ENCODE measurements at regions not wholly inside any gene's neighbourhood (a gene's known extent, or its start where the extent isn't known, plus 50 kb on each side); places are given as distances from the start of the nearest gene placed in this dataset.

- 52% methylated on average over 8 of the region's 8 CpGs for WGBS (ENCODE audit: insufficient coverage)
- Histone ChIP-seq H3K27ac (ENCODE audit: low read depth, low read length) (no peak overlapping the region), H3K36me3 (ENCODE audit: control insufficient read depth, insufficient read depth, low read length) (no peaks in the 10 kb centered on the region), H3K27me3 (ENCODE audit: control insufficient read depth, insufficient read depth, low read length) (no peaks in the 10 kb centered on the region), H3K9me3 (ENCODE audit: control insufficient read depth, insufficient read depth, low read length) (no peaks in the 10 kb centered on the region), H3K4me1 (ENCODE audit: control insufficient read depth, insufficient read depth, low read length) (peaks cover 7% of the 10 kb centered on the region), H3K4me3 (ENCODE audit: low read depth, low read length) (no peak overlapping the region)
- peak in 5 of 6 donors; percentile 31 to 83 (median 35) for DNase-seq (ENCODE audit: low read depth in 4 of 6, low spot score in 6 of 6)
These were observed 408.0 kb downstream of the LRATD1 start for GRCh38 chr2:15040429-15041084.

- H3K9me3 ChIP-seq (ENCODE audit: control insufficient read depth, insufficient read depth, low read length): no peaks in the 10 kb centered on the region
- H3K36me3 ChIP-seq (ENCODE audit: control insufficient read depth, insufficient read depth, low read length): no peaks in the 10 kb centered on the region
- peaks cover 7% of the 10 kb centered on the region for H3K4me1 ChIP-seq (ENCODE audit: control insufficient read depth, insufficient read depth, low read length)
- WGBS (ENCODE audit: insufficient coverage): 58% methylated on average over 3 of the region's 5 CpGs
- no peaks in the 10 kb centered on the region for H3K27me3 ChIP-seq (ENCODE audit: control insufficient read depth, insufficient read depth, low read length)
- H3K27ac ChIP-seq (ENCODE audit: low read depth, low read length): no peak overlapping the region
- no peak overlapping the region for H3K4me3 ChIP-seq (ENCODE audit: low read depth, low read length)
- DNase-seq (ENCODE audit: low read depth in 4 of 6, low spot score in 6 of 6): peak in 2 of 6 donors; percentile 35 to 41
These were observed 408.9 kb downstream of the LRATD1 start for GRCh38 chr2:15041429-15041837.

GRCh38 chr2:15042801-15043217, 410.3 kb downstream of the LRATD1 start:
- Histone ChIP-seq H3K36me3 (ENCODE audit: control insufficient read depth, insufficient read depth, low read length) (no peaks in the 10 kb centered on the region), H3K9me3 (ENCODE audit: control insufficient read depth, insufficient read depth, low read length) (no peaks in the 10 kb centered on the region), H3K27ac (ENCODE audit: low read depth, low read length) (no peak overlapping the region), H3K27me3 (ENCODE audit: control insufficient read depth, insufficient read depth, low read length) (no peaks in the 10 kb centered on the region), H3K4me3 (ENCODE audit: low read depth, low read length) (no peak overlapping the region), H3K4me1 (ENCODE audit: control insufficient read depth, insufficient read depth, low read length) (peaks cover 7% of the 10 kb centered on the region)
- WGBS (ENCODE audit: insufficient coverage): 39% methylated on average over 4 of the region's 6 CpGs
- DNase-seq (ENCODE audit: low read depth in 4 of 6, low spot score in 6 of 6): peak in 2 of 6 donors; percentile 33 to 67

GRCh38 chr2:15043336-15044058, 411.0 kb downstream of the LRATD1 start:
- no peaks in the 10 kb centered on the region for H3K36me3 ChIP-seq (ENCODE audit: control insufficient read depth, insufficient read depth, low read length)
- H3K4me3 ChIP-seq (ENCODE audit: low read depth, low read length): no peak overlapping the region
- no peak overlapping the region for H3K27ac ChIP-seq (ENCODE audit: low read depth, low read length)
- H3K27me3 ChIP-seq (ENCODE audit: control insufficient read depth, insufficient read depth, low read length): no peaks in the 10 kb centered on the region
- H3K9me3 ChIP-seq (ENCODE audit: control insufficient read depth, insufficient read depth, low read length): no peaks in the 10 kb centered on the region
- peaks cover 7% of the 10 kb centered on the region for H3K4me1 ChIP-seq (ENCODE audit: control insufficient read depth, insufficient read depth, low read length)
- no peak for DNase-seq (ENCODE audit: low read depth in 4 of 6, low spot score in 6 of 6)
- 0% methylated on average over 1 of the region's 4 CpGs for WGBS (ENCODE audit: insufficient coverage)

GRCh38 chr2:15045054-15045453, 412.5 kb downstream of the LRATD1 start:
- Histone ChIP-seq H3K36me3 (ENCODE audit: control insufficient read depth, insufficient read depth, low read length) (no peaks in the 10 kb centered on the region), H3K27me3 (ENCODE audit: control insufficient read depth, insufficient read depth, low read length) (no peaks in the 10 kb centered on the region), H3K9me3 (ENCODE audit: control insufficient read depth, insufficient read depth, low read length) (no peaks in the 10 kb centered on the region), H3K4me1 (ENCODE audit: control insufficient read depth, insufficient read depth, low read length) (peaks cover 13% of the 10 kb centered on the region), H3K4me3 (ENCODE audit: low read depth, low read length) (no peak overlapping the region), H3K27ac (ENCODE audit: low read depth, low read length) (no peak overlapping the region)
- 86% methylated on average over 4 of the region's 4 CpGs for WGBS (ENCODE audit: insufficient coverage)
- DNase-seq (ENCODE audit: low read depth in 4 of 6, low spot score in 6 of 6): no peak

GRCh38 chr2:15047184-15047583, 414.7 kb downstream of the LRATD1 start:
- WGBS (ENCODE audit: insufficient coverage): 92% methylated on average over 5 of the region's 5 CpGs
- no peaks in the 10 kb centered on the region for H3K36me3 ChIP-seq (ENCODE audit: control insufficient read depth, insufficient read depth, low read length)

GRCh38 chr2:15048000-15048399, 415.5 kb downstream of the LRATD1 start:
- DNase-seq (ENCODE audit: low read depth in 4 of 6, low spot score in 6 of 6): no peak
- Histone ChIP-seq H3K9me3 (ENCODE audit: control insufficient read depth, insufficient read depth, low read length) (no peaks in the 10 kb centered on the region), H3K27ac (ENCODE audit: low read depth, low read length) (no peak overlapping the region), H3K27me3 (ENCODE audit: control insufficient read depth, insufficient read depth, low read length) (no peaks in the 10 kb centered on the region), H3K4me3 (ENCODE audit: low read depth, low read length) (no peak overlapping the region), H3K4me1 (ENCODE audit: control insufficient read depth, insufficient read depth, low read length) (peaks cover 6% of the 10 kb centered on the region), H3K36me3 (ENCODE audit: control insufficient read depth, insufficient read depth, low read length) (no peaks in the 10 kb centered on the region)
- 75% methylated on average over 5 of the region's 6 CpGs for WGBS (ENCODE audit: insufficient coverage)

More at GRCh38 chr2:15047184-15047583, 414.7 kb downstream of the LRATD1 start:
- Histone ChIP-seq H3K4me1 (ENCODE audit: control insufficient read depth, insufficient read depth, low read length) (peaks cover 6% of the 10 kb centered on the region), H3K27me3 (ENCODE audit: control insufficient read depth, insufficient read depth, low read length) (no peaks in the 10 kb centered on the region), H3K27ac (ENCODE audit: low read depth, low read length) (no peak overlapping the region), H3K4me3 (ENCODE audit: low read depth, low read length) (no peak overlapping the region), H3K9me3 (ENCODE audit: control insufficient read depth, insufficient read depth, low read length) (no peaks in the 10 kb centered on the region)
- no peak for DNase-seq (ENCODE audit: low read depth in 4 of 6, low spot score in 6 of 6)

GRCh38 chr2:15049096-15049993, 416.8 kb downstream of the LRATD1 start:
- H3K9me3 ChIP-seq (ENCODE audit: control insufficient read depth, insufficient read depth, low read length): no peaks in the 10 kb centered on the region
- WGBS (ENCODE audit: insufficient coverage): 82% methylated on average over 14 of the region's 14 CpGs
- no peaks in the 10 kb centered on the region for H3K27me3 ChIP-seq (ENCODE audit: control insufficient read depth, insufficient read depth, low read length)
- H3K4me3 ChIP-seq (ENCODE audit: low read depth, low read length): no peak overlapping the region
- peaks cover 6% of the 10 kb centered on the region for H3K4me1 ChIP-seq (ENCODE audit: control insufficient read depth, insufficient read depth, low read length)
- H3K36me3 ChIP-seq (ENCODE audit: control insufficient read depth, insufficient read depth, low read length): no peaks in the 10 kb centered on the region
- no peak overlapping the region for H3K27ac ChIP-seq (ENCODE audit: low read depth, low read length)
- no peak for DNase-seq (ENCODE audit: low read depth in 4 of 6, low spot score in 6 of 6)

- H3K27ac ChIP-seq (ENCODE audit: low read depth, low read length): no peak overlapping the region
- no peak for DNase-seq (ENCODE audit: low read depth in 4 of 6, low spot score in 6 of 6)
- no peaks in the 10 kb centered on the region for H3K27me3 ChIP-seq (ENCODE audit: control insufficient read depth, insufficient read depth, low read length)
- H3K4me1 ChIP-seq (ENCODE audit: control insufficient read depth, insufficient read depth, low read length): peaks cover 6% of the 10 kb centered on the region
- 63% methylated on average over 4 of the region's 4 CpGs for WGBS (ENCODE audit: insufficient coverage)
- H3K9me3 ChIP-seq (ENCODE audit: control insufficient read depth, insufficient read depth, low read length): no peaks in the 10 kb centered on the region
- no peaks in the 10 kb centered on the region for H3K36me3 ChIP-seq (ENCODE audit: control insufficient read depth, insufficient read depth, low read length)
- no peak overlapping the region for H3K4me3 ChIP-seq (ENCODE audit: low read depth, low read length)
These were observed 418.0 kb downstream of the LRATD1 start for GRCh38 chr2:15050483-15050882.

All from spinal cord (tissue), 9 donors.